SK-N-SH treated with all-trans-retinoic acid at 6 μM for 48 hours (cell line): ENCODE measurements at regions not wholly inside any gene's neighbourhood (a gene's known extent, or its start where the extent isn't known, plus 50 kb on each side); places are given as distances from the start of the nearest gene placed in this dataset.

Source experiments
- ATAC-seq: fragments of 200-7000 bp; cut with Tn5 transposase; 3 replicates; pipeline ENCODE4 v1.9.1; 2020; ENCODE audit warnings: mild to moderate bottlenecking, moderate library complexity
- ARNTL ChIP-seq: fragments of 450-650 bp; formaldehyde crosslinking; IDR thresholded peaks from 2 replicates; pipeline ENCODE4 v1.5.0; 2020; ENCODE audit warnings: low read depth, mild to moderate bottlenecking, moderate library complexity, borderline replicate concordance
- BACH2 ChIP-seq: fragments of 250-450 bp; sonication (Bioruptor Pico); IDR thresholded peaks from 2 replicates; pipeline ENCODE4 v1.9.0; 2021; ENCODE audit warnings: mild to moderate bottlenecking, borderline replicate concordance
- CREB5 ChIP-seq: fragments of 250-450 bp; sonication (Bioruptor Pico); IDR thresholded peaks from 2 replicates; pipeline ENCODE4 v1.5.1; 2020; ENCODE audit warnings: low read depth, mild to moderate bottlenecking, moderate library complexity
- CSDC2 ChIP-seq: fragments of 250-450 bp; sonication (Bioruptor Pico); IDR thresholded peaks from 2 replicates; pipeline ENCODE4 v1.5.0; 2020; ENCODE audit warnings: mild to moderate bottlenecking, moderate library complexity
- CSRNP3 ChIP-seq: fragments of 250-450 bp; sonication (Bioruptor Pico); IDR thresholded peaks from 2 replicates; pipeline ENCODE4 v1.5.1; 2021; ENCODE audit warnings: mild to moderate bottlenecking, moderate library complexity
- ESRRG ChIP-seq: fragments of 250-450 bp; sonication (Bioruptor Pico); IDR thresholded peaks from 2 replicates; pipeline ENCODE4 v1.6.1; 2021; ENCODE audit warnings: mild to moderate bottlenecking
- GLIS3 ChIP-seq: fragments of 250-450 bp; sonication (Bioruptor Pico); IDR thresholded peaks from 2 replicates; pipeline ENCODE4 v1.5.0; 2020; ENCODE audit warnings: mild to moderate bottlenecking, moderate library complexity
- ISL1 ChIP-seq: fragments of 250-450 bp; sonication (Bioruptor Pico); IDR thresholded peaks from 2 replicates; pipeline ENCODE4 v2.1.2; 2022; ENCODE audit warnings: mild to moderate bottlenecking, moderate library complexity
- OSR1 ChIP-seq: fragments of 250-450 bp; sonication (Bioruptor Pico); IDR thresholded peaks from 2 replicates; pipeline ENCODE4 v1.8.0; 2022; ENCODE audit warnings: moderate library complexity, mild to moderate bottlenecking, inconsistent platforms
- PATZ1 ChIP-seq: fragments of 250-450 bp; sonication (Bioruptor Pico); IDR thresholded peaks from 2 replicates; pipeline ENCODE4 v1.8.0; 2020; ENCODE audit warnings: mild to moderate bottlenecking, moderate library complexity, borderline replicate concordance
- POU6F1 ChIP-seq: fragments of 250-450 bp; sonication (Bioruptor Pico); IDR thresholded peaks from 2 replicates; pipeline ENCODE4 v1.8.0; 2021; ENCODE audit warnings: low read depth, mild to moderate bottlenecking, moderate library complexity, borderline replicate concordance
- PPARA ChIP-seq: fragments of 250-450 bp; sonication (Bioruptor Pico); IDR thresholded peaks from 2 replicates; pipeline ENCODE4 v1.5.0; 2020; ENCODE audit warnings: mild to moderate bottlenecking, borderline replicate concordance
- SNAI2 ChIP-seq: fragments of 250-450 bp; sonication (Bioruptor Pico); IDR thresholded peaks from 2 replicates; pipeline ENCODE4 v1.5.0; 2020; ENCODE audit warnings: mild to moderate bottlenecking, moderate library complexity
- TCF4 ChIP-seq: fragments of 250-450 bp; sonication (Bioruptor Pico); IDR thresholded peaks from 2 replicates; pipeline ENCODE4 v1.8.0; 2021; ENCODE audit warnings: mild to moderate bottlenecking, moderate library complexity, borderline replicate concordance
- TOX ChIP-seq: fragments of 250-450 bp; sonication (Bioruptor Pico); IDR thresholded peaks from 2 replicates; pipeline ENCODE4 v1.8.0; 2021; ENCODE audit warnings: mild to moderate bottlenecking, moderate library complexity, borderline replicate concordance
- TSHZ2 ChIP-seq: fragments of 250-450 bp; sonication (Bioruptor Pico); IDR thresholded peaks from 2 replicates; pipeline ENCODE4 v1.5.0; 2020; ENCODE audit warnings: mild to moderate bottlenecking, moderate library complexity
- ZFP3 ChIP-seq: fragments of 250-450 bp; sonication (Bioruptor Pico); IDR thresholded peaks from 2 replicates; pipeline ENCODE4 v1.5.0; 2020; ENCODE audit warnings: mild to moderate bottlenecking, moderate library complexity
- ZFP30 ChIP-seq: fragments of 450-650 bp; formaldehyde crosslinking; IDR thresholded peaks from 2 replicates; pipeline ENCODE4 v1.5.0; 2022; ENCODE audit warnings: mild to moderate bottlenecking, moderate library complexity
- ZNF565 ChIP-seq: fragments of 450-650 bp; formaldehyde crosslinking; conservative IDR thresholded peaks from 2 replicates; pipeline ENCODE4 v1.5.0; 2020; ENCODE audit warnings: low read depth, mild to moderate bottlenecking, moderate library complexity
- ZNF70 ChIP-seq: fragments of 450-650 bp; formaldehyde crosslinking; IDR thresholded peaks from 2 replicates; pipeline ENCODE4 v1.5.0; 2020; ENCODE audit warnings: mild to moderate bottlenecking, moderate library complexity
- ZNF8 ChIP-seq: fragments of 450-650 bp; formaldehyde crosslinking; IDR thresholded peaks from 2 replicates; pipeline ENCODE4 v1.5.0; 2020; ENCODE audit warnings: mild to moderate bottlenecking, moderate library complexity

GRCh38 chr6:938271-938905 lies 245.4 kb upstream of the EXOC2 start:
- ATAC-seq: no peak
- TF ChIP-seq OSR1 (CRISPR knock-in tag): no peak
- no peak for TF ChIP-seq ESRRG (CRISPR knock-in tag)
- TF ChIP-seq ZNF565 (CRISPR knock-in tag): no peak
- TF ChIP-seq ISL1 (CRISPR knock-in tag): no peak
- TF ChIP-seq POU6F1: no peak
- TF ChIP-seq ZFP3 (CRISPR knock-in tag): no peak
- TF ChIP-seq ARNTL: no peak
- TF ChIP-seq ZNF70 (CRISPR knock-in tag): no peak
- no peak for TF ChIP-seq CSDC2
- no peak for TF ChIP-seq TCF4 (CRISPR knock-in tag)
- no peak for TF ChIP-seq CREB5
- no peak for TF ChIP-seq BACH2
- TF ChIP-seq GLIS3 (CRISPR knock-in tag): no peak
- no peak for TF ChIP-seq TSHZ2 (CRISPR knock-in tag)

GRCh38 chr6:935582-935981 lies 242.6 kb upstream of the EXOC2 start:
- no peak for ATAC-seq
- TF ChIP-seq PATZ1 (CRISPR knock-in tag) (no peak), CREB5 (no peak), ESRRG (CRISPR knock-in tag) (no peak), OSR1 (CRISPR knock-in tag) (no peak), PPARA (CRISPR knock-in tag) (no peak), TCF4 (CRISPR knock-in tag) (no peak), CSRNP3 (no peak), ISL1 (CRISPR knock-in tag) (no peak), ARNTL (no peak), ZNF70 (CRISPR knock-in tag) (no peak), ZFP30 (CRISPR knock-in tag) (no peak), ZNF565 (CRISPR knock-in tag) (no peak), TOX (no peak), ZNF8 (CRISPR knock-in tag) (no peak), SNAI2 (CRISPR knock-in tag) (no peak)
